ENCODE measurements at regions not wholly inside any gene's neighbourhood (a gene's known extent, or its start where the extent isn't known, plus 50 kb on each side); places are given as distances from the start of the nearest gene placed in this dataset.

DNA sequence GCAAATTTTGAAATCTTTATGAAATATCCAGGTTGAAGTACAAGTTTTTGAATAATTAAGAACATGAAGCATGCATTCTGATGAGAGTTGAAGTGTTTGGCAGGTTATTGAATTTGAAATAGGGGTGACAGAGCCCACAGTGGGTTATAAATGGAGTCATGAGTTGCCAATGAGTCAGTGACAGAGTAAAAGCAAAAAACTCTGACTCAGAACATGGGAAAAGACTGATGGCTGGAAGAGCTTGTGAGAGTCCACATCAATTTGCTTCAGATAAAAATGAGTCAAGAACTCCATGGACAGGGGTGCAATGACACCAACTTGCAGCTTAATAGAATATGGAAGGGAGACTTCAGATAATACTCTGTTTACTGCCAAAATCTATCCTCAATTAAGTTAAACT, 105.3 kb downstream of the SLC6A15 start:
- FAIRE-seq (peak; percentile 82), DNase-seq (ENCODE audit: insufficient read length, low spot score) (peak; percentile 14)
- TF ChIP-seq POLR2A (IDR thresholded peaks at IDR 0.05; ENCODE audit: low read depth, low read length) = no peak

DNA sequence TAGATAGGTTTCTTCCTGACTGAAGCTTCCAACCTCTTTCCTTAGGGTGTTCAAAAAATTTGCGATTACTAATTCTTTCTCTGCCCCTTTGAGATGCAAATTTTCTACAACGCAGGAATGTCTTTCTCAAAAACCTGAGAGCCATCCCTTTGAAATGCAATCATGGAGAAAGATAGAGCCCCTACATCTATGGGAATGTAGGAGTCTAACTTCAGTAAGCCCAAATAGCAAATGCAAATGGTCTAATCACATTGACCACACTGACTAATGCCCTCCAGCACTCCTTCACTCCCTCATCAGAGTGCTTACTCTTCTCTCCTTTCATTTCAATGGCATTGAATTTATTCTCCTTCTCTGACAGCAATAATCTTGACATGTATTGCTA, 107.1 kb downstream of the SLC6A15 start:
- no peak for DNase-seq (ENCODE audit: insufficient read length, low spot score)
- FAIRE-seq = no peak
- no peak for TF ChIP-seq POLR2A (IDR thresholded peaks at IDR 0.05; ENCODE audit: low read depth, low read length)

DNA sequence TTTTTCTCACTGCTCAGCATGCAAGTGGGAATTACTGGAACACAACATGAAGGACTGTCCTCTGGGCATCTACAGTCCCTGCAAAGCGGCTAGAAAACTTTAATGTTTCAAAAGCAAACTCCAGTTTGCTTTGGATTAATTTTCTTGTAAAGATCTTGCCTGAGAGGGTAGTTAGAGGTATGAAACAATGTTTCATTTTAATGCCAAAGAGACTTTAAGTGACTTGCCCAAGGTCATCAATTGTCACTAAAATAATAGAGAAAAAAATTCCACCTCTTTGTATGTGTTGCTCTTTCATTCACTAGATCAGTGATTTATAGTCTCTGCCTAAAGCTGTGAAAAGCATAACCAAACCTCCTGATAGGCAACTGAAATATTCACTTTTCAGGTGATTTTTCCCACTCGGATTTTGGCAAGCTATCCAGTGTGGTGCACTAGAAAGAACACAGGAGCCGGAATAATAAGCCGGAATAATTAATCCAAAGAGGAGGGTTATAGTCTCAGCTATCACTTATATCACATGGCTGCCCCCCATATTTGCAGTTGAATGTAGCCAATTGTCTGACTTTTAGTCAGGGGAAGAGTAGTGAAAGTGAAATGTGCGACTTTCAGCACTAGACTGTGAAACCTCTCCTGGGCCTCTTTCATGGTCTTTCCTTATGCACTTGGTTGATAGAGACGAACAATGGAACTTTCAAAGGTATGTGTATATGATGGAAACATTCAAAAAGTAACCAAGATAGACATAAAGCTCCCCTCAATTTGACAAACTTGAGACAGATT, 107.7 kb downstream of the SLC6A15 start:
- no peak for TF ChIP-seq POLR2A (IDR thresholded peaks at IDR 0.05; ENCODE audit: low read depth, low read length)
- FAIRE-seq = no peak
- no peak for DNase-seq (ENCODE audit: insufficient read length, low spot score)

DNA sequence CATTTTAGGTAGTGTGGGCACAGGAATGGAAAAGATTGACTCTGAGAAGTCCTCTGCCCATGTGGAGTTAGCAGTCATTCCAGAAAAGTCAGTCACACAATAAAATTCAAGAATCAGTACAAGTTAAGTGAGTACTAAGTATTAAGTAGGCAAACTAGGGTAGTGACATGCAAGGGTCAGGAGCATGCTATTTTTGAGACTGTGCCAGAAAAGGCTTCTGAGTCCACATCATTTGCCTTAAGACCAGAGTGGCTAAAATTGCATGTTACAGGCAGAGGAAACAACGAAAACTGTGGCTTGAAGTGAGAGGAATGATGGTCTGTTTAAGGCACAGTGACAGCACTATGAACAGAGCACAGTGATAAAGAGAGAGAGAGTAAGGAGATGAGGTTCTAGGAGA, 108.9 kb downstream of the SLC6A15 start:
- TF ChIP-seq POLR2A (IDR thresholded peaks at IDR 0.05; ENCODE audit: low read depth, low read length) = no peak
- FAIRE-seq = peak; percentile 75
- no peak for DNase-seq (ENCODE audit: insufficient read length, low spot score)

DNA sequence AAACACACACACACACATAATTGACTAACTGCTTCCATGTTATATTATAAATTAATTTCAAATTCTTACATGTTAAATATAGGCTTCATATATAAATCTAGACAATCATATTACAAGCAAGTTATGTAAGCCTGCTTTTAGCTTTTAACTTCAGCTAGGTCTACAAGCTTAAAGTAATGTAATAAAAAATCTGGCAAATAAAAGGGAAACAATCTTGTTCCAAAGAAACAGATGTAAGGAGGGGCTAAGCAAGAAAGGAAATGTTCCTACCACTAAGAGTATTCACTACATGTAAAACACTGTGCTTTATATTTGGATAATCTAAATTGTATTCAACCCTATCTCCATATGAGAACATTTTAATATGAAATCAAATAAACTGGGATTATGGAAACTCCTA, 110.4 kb downstream of the SLC6A15 start:
- no peak for TF ChIP-seq POLR2A (IDR thresholded peaks at IDR 0.05; ENCODE audit: low read depth, low read length)
- DNase-seq (ENCODE audit: insufficient read length, low spot score) (no peak), FAIRE-seq (no peak)

DNA sequence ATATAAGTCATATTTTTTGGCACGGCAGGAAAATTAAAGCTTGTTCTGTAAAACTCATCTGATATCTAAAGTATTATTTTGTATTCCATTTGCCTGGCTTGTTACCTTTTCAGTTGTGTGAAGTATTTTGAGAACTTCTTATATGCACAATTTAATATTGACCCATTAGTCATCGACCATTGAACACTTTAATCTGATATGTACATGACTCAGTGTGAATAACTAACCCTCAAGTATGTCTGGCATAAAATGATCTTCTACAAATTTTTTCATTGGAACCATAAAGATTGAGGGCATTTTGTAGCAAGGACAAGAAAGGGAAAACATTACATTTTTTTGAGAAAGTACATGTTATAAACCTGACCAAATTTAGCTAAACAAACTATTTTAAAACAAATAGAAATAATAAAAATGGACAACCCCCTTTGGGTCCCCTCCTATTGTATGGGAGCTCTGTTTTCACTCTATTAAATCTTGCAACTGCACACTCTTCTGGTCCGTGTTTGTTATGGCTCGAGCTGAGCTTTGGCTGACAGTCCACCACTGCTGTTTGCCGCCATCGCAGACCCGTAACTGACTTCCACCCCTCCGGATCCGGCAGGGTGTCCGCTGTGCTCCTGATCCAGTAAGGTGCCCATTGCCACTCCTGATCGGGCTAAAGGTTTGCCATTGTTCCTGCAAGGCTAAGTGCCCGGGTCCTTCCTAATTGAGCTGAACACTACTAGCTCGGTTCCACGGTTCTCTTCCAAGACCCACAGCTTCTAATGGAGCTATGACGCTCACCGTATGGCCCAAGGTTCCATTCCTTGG, 118.8 kb downstream of the SLC6A15 start:
- FAIRE-seq (peak; percentile 86), DNase-seq (ENCODE audit: insufficient read length, low spot score) (no peak)
- TF ChIP-seq POLR2A (IDR thresholded peaks at IDR 0.05; ENCODE audit: low read depth, low read length) = no peak

DNA sequence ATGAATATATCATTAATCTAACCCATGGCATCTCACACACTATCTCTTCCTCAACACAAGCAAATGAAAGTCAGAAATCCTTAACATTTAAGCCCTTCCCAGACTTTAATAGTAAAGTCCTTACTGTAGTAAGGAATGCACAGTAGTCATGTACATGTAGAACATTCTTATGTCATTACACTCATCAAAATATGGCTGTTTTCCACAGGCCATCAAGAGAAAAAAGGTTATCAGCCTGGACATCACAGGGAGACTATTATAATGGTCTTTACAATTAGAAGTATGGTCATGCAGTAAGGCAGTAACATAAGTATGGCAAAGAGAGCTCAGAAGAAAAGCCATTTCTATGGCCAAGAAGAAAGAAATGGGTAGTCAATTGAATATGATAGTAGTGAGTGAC, 121.2 kb downstream of the SLC6A15 start:
- FAIRE-seq (peak; percentile 38), DNase-seq (ENCODE audit: insufficient read length, low spot score) (no peak)
- TF ChIP-seq POLR2A (IDR thresholded peaks at IDR 0.05; ENCODE audit: low read depth, low read length) = no peak

DNA sequence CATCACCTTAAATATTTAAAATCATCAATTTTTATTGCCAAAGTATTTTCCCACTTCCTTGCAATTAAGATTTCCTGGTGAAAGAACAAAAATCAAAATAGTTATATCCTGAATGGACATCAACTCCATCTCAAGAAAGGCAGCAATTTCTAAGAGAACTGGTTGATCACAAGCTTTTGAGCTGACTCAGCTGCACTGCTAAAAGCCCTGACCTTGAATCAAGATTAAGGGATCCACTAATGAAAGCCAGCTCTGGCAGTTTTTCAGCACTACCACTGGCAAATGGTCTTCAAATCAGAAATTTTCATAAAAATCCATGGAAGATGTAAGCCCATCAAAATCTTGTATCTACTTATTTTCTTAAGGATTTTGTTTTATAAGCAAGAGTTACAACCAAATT, 123.4 kb downstream of the SLC6A15 start:
- FAIRE-seq (no peak), DNase-seq (ENCODE audit: insufficient read length, low spot score) (no peak)
- no peak for TF ChIP-seq POLR2A (IDR thresholded peaks at IDR 0.05; ENCODE audit: low read depth, low read length)

DNA sequence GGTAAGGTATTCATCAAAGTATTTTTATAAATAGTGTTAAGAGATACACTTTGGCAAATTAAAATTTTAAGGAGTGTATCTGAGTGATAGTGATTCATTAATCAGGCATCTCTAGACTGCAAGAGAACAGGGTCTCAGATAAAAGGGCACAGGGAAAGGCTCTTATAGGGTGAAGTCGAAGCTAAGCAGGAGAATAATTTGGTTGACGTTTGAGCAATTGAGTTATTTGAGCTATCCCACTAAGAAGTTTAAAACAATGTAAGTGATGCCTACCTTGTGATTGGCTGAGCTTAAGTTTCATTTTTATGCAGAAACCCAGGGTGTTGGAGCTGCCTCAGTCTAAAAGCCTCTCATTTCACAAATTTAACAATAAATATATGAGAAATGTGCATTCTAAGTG, 125.3 kb downstream of the SLC6A15 start:
- FAIRE-seq (no peak), DNase-seq (ENCODE audit: insufficient read length, low spot score) (no peak)
- TF ChIP-seq POLR2A (IDR thresholded peaks at IDR 0.05; ENCODE audit: low read depth, low read length) = no peak

DNA sequence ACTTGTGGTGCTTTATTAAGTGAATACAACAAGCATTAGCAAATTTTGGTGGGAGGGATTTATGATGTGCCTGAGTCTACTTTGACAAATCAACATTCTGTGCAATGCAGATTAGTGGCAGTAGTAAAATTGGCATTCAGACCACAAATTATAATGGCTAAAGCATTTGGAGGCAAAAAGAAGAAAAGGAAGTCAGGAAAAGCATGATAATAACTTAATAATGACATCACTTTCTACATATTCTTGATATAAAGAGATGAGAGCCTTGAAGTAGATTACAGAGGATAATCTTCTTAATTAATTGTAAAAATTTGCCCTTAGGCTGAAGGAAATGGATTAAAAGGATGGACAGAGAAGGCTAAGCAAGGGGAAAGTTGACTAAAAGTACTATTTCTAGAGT, 126.0 kb downstream of the SLC6A15 start:
- no peak for TF ChIP-seq POLR2A (IDR thresholded peaks at IDR 0.05; ENCODE audit: low read depth, low read length)
- DNase-seq (ENCODE audit: insufficient read length, low spot score) = no peak
- FAIRE-seq = no peak

DNA sequence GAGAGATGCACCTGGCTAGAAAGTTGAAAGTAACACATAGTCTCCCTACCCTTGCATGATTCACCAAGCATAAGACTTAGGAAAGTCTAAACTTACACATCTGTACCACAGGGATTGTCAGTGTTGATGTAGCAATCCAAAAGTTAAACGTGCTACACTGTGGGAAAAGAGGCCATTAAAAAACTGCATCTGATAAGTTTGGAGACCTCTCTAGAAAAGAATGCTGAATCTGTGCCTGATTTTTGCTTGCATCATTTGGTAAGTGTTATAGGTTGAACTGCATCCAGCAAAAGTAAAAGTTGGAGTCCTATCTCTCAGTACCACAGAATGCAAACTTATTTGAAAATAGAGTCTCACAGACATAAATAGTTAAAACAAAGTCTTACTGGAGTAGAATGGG, 126.6 kb downstream of the SLC6A15 start:
- TF ChIP-seq POLR2A (IDR thresholded peaks at IDR 0.05; ENCODE audit: low read depth, low read length) = no peak
- no peak for FAIRE-seq
- no peak for DNase-seq (ENCODE audit: insufficient read length, low spot score)

DNA sequence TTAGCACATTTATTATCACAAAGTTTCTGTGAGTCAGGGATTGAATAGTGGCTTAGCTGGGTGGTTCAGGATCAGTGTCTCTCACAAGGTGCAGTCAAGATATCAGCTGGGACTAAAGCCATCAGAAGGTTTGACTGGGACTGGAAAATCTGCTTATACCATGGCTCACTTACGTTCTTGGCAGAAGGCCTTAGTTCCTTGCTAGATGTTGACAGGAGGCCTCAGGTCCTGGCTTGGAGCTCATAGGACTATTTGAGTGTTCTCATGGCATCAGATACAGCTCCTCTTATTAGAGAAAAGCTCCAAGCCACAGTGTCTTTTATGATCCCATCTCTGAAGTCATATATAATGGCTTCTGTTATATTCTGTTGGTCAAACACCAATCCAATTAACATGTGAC, 127.3 kb downstream of the SLC6A15 start:
- no peak for DNase-seq (ENCODE audit: insufficient read length, low spot score)
- no peak for FAIRE-seq
- no peak for TF ChIP-seq POLR2A (IDR thresholded peaks at IDR 0.05; ENCODE audit: low read depth, low read length)

DNA sequence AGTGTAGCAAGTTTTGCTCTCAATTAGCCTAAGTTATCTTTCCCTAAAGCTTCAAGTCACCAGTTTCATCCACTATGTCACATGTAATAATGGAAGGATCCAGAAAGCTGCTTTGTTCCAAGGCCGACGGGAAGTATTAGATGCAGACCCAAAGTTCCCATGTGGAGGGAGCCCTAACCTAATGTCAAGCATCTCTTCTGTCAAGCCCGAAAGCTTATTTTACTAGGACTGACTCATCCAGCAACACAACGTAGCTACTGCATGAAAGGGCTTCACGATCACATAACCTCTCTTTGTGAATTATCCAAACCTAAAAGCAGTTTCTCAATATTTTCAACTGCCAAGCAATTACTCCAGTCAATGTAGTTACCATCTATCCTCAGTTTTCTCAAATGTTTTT, 133.4 kb downstream of the SLC6A15 start:
- FAIRE-seq (peak; percentile 64), DNase-seq (ENCODE audit: insufficient read length, low spot score) (no peak)
- no peak for TF ChIP-seq POLR2A (IDR thresholded peaks at IDR 0.05; ENCODE audit: low read depth, low read length)

DNA sequence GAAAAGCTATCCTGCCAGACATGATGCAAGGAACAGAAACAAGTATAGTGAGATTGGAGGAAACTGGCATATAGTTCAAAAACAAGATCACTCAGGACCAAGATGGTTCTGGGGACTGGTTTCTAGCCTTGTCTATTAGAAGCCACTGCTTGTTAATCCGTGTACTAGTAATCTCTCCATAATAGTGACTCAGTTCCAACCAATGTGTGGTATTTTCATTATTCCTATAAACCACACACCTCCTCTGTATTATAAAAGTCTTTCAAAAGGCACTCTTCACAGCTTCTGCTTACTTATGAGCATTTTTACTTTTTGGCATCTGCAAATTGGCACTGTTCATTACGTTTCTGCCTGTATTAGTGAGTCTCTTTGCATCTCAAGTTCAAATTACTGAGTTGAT, 140.3 kb downstream of the SLC6A15 start:
- no peak for DNase-seq (ENCODE audit: insufficient read length, low spot score)
- no peak for TF ChIP-seq POLR2A (IDR thresholded peaks at IDR 0.05; ENCODE audit: low read depth, low read length)
- peak; percentile 57 for FAIRE-seq

DNA sequence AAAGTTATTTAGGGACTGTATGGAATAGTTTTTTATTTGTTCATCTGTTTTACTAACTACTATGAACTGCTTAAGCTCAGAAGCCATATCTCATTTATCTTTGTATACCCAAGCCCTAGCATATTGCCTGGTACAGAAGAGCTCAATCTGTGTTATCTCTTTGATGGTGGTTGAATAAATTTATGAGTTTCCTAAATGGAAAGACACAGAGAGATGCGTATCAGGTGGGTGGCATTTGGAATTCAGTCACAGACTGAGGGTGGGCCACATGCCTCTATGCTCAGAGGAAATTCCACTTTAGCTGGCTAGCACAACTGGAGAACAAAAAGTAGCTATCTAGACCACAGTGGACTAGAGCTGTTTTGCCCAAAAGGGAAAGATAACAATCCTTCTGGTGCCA, 145.5 kb downstream of the SLC6A15 start:
- TF ChIP-seq POLR2A (IDR thresholded peaks at IDR 0.05; ENCODE audit: low read depth, low read length) = no peak
- no peak for FAIRE-seq
- no peak for DNase-seq (ENCODE audit: insufficient read length, low spot score)

All from H54 (cell line).